IPS-NIHi11 (cell line): ENCODE measurements at regions not wholly inside any gene's neighbourhood (a gene's known extent, or its start where the extent isn't known, plus 50 kb on each side); places are given as distances from the start of the nearest gene placed in this dataset.

Experiments
- DNase-seq: peaks from one replicate; pipeline ENCODE4 v3.0.0; 2012; ENCODE audit warnings: mixed read lengths, low spot score

GRCh38 chr6:156126535-156126934 lies 650.6 kb upstream of the ARID1B start:
- no peak for DNase-seq

- no peak for DNase-seq
Measured at GRCh38 chr6:156125844-156126243, 651.3 kb upstream of the ARID1B start.

DNA sequence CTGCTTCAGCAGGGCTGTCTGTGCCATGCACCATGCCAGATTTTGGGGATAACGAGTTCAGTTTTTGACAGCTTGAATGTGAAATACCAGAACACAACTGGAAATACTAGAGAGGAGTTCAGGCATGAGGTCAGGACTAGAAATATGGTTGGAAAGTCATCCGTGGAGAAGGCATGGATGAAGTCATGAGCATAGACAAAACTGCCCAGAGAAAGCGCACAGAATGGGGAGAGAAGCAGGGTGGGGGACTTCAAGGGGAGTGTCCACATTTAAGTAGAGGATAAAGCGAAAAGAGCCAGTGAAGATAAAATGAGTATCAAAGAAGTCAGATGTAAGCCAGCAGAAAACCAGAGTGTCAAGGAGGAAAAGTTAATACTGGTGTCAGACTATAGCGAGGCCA lies 653.4 kb upstream of the ARID1B start:
- no peak for DNase-seq

- DNase-seq: no peak
Measured at GRCh38 chr6:156121973-156122372, 655.2 kb upstream of the ARID1B start.

DNA sequence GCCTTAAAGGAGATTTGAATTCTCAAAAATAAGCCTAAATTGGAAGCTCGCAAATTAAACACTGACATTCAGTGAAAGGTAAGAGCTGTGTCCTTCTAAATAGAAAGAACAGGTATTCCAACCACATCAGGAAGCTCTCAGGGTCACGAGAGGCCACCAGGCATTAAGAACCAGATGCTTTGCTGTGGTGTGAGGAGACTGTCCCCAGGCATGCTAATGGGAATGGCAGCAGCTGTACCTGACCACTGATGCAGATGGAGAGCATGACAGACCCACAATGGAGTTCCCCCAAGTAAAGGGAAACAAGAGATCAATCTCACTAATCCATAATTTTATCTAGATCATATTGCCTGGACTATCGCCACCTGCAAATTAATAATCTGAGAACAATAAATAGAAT lies 658.9 kb upstream of the NOX3 start:
- DNase-seq: no peak

DNA sequence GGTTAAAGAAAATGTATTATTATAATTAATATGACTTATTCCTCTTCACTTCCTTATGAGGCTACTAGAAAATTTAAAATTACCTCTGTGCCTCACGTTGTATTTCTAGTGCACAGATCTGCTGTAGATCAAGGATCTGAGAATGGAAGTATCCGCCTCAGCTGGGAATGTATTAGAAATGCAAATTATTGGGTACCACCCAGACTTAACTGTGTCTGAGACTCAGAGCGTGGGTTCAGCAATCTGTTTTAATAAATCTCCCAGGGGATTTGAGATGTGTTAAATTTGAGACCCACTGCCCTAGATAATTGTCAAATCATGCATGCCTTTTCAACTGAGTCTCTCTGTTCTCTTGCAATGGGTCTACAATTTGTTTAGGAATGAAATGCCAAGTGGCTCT lies 658.0 kb upstream of the NOX3 start:
- no peak for DNase-seq

DNA sequence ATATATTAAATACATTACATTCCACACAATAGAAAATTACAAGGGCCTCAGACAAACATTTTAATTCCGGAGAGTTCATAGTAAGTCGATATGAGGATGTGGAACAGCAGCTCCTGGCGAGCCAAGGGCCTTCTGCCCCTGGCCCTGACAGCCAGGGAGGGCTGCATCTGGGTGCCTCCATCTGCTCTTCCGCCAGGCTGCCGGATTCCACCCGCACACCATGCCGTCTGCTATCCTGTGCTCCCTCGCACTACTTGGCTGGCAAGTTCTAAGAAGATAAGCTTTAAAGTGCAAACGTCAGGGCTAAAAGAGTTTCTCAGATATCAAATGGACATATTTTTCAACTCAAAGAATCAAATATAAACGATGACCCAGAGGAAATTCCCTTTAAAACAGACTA lies 656.3 kb upstream of the NOX3 start:
- no peak for DNase-seq

- DNase-seq: no peak
Measured at GRCh38 chr6:156110249-156110648, 654.6 kb upstream of the NOX3 start.

DNA sequence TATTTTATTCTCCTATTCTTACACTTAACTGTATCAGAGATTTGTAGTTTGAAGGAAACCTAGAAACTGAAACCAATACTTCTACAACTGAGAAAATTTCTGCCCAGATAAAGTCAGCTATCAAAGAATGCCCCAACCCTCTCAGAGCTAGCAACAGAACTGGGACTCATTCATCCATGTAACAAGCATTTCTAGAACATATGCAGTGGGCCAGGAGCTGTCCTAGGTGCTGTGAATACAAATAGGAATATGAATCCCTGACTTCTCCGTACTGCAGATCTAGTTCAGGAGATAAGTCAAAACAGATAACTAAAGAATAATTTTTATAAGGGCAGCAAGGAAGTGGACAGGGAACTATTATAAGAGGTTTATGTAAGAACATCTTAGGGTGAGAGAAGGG lies 654.1 kb upstream of the NOX3 start:
- peak; percentile 19 for DNase-seq

DNA sequence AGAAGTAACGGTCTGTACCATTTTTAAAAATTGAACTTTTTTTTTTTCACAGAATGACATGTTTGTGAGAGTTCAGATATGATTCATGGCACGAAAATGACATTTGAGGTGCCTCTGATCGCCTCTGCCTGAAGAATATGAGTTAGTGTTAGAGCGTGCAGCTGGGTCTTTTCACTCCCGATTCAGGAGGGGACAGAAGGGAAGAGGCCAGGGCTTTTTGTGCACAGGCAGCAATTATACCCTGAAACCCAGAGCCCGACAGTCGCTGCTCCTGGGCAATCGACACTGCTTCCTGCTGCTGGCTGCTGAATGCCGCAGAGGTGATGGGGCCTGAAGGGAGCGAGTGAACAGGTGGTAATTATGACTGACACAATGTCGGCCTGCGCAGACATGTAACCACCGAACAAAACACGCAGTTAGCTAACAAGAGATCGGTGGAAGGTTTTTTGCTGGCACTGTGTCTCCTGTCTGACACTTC lies 652.0 kb upstream of the NOX3 start:
- no peak for DNase-seq

- peak; percentile 24 for DNase-seq
Measured at GRCh38 chr6:156102129-156102528, 646.5 kb upstream of the NOX3 start.

DNA sequence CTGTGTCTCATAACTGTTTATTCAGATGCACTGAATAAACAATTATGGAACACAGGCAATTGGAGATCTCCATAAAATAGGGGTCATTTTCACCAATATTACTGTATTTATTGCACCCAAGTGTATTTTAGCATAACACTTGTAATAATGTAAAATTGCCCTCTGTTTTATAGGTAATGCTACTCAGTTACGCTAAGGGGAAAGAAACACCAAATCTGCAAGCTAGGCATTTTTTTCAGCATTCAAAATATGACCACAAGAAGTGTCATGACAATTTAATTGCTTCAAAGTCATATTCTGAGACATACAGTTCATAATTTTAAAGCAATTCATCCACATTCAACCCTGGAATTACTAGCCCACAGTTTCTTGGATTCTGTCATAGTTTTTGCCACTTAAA lies 643.2 kb upstream of the NOX3 start:
- DNase-seq: no peak

GRCh38 chr6:156087487-156087886 lies 631.8 kb upstream of the NOX3 start:
- no peak for DNase-seq

- DNase-seq: no peak
Measured at GRCh38 chr6:156082012-156082411, 626.4 kb upstream of the NOX3 start.

DNA sequence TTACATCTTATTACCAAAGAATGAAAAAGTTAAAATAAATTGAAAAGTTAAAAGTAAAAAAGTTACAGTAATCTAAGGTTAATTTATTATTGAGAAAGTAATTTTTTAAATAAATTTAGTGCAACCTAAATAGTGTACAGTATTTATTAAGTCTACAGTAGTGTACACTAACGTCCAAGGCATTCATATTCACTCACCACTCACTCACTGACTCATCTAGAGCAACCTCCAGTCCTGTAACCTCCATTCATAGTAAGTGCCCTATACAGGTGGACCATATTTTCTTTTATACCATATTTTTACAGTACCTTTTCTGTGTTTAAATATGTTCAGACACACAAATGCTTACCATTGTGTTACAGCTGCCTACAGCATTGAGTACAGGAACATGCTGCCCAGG lies 624.7 kb upstream of the NOX3 start:
- no peak for DNase-seq

DNA sequence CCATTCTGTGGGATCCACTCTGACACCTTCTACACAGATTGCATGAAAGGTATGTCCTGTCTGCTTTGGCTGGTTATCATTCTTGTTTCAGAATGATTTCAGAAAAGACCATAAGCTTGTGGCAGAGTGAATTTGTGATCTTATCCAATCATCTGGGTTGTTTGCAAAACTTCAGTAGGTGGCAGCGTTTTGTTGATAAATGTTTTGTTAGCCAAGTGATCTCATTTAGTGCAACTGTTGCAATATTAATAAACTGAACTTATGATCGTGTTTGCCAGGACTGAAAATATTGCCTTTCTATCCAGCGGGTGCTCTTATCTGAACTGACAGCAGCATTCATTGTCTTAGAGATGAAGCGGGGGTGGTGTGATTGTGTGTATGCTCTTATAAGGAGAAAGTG lies 613.2 kb upstream of the NOX3 start:
- DNase-seq: no peak

GRCh38 chr6:156065849-156066248 lies 610.2 kb upstream of the NOX3 start:
- no peak for DNase-seq

DNA sequence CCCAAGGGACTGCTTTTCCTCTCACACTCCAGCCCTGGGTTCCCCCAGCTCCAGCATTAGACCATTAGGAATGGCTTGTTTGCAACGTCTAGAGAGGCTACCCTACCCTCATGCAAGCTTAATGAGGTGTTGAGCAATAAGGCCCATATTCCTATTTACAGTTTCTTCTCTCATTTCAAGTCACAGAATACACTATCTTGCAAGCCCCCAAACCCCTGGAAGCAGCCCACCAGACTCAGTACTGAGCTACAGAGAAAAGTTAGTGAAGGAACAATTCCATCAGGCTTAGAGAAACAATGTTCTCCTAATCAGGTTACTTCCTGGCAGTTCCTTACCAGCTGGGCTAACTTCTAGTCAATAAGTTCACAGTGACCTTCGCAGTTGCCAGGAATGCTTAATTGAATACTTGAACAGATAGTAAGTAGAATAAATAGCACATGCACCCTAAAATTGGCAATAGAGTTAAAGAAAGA lies 606.5 kb upstream of the NOX3 start:
- no peak for DNase-seq

DNA sequence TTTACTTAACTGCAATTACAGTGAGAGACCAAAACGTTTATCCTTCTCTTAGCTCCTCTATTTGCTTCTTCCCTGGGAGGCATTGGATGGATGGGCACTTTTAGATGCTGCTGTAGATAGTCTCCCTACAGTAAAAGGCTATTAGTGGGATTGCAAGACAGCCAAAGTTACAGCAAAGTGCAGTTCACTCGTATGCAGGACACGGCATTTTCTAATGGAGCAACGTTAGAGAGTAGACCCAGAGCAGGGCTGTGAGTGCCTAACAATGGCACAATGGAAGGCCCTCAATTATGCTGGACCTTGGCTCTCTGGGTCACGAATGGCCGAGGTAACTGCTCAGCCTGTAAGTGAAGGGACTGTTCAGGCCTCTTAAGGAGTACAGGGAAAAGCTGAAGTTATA lies 605.8 kb upstream of the NOX3 start:
- no peak for DNase-seq

- DNase-seq: no peak
Measured at GRCh38 chr6:156060013-156060412, 604.4 kb upstream of the NOX3 start.

DNA sequence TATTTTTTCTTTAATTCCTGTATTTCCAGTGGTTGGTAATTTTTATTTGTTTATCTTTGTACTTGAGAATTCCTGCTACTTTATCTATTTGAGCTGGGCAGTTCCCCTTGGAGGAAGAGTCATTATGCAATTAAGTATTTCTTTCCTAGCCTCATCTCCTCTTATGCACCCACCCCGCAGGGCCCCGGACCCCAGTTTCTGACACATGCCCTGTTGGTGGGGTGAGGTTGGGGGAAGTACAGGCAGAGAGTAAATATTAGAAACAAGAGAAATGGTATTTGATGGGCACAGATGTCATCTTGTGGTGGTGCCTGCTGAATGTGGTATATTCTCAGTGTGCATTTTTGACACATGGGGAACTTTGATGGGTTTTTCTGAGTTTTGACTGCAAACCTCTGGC lies 602.7 kb upstream of the NOX3 start:
- DNase-seq: no peak

DNA sequence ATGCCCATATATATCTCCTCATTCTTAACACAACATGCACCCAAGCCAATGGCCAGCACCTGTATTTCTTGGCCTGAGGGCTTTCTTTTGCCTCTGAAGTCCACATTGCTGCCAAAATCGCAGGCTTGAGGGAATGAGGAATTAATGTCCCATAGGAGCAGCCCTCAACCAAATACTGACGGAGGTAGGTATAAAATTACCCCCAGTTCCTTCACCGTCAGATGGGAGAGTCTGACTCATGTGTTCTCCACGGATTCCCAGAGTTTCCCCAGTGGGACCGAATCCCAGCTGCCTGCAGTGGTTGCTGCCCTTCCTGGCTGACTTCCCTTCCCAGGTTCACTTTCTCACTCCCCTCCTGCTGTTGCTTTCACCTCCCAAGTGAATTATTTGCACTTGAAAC lies 602.2 kb upstream of the NOX3 start:
- no peak for DNase-seq

GRCh38 chr6:156056085-156056484 lies 600.4 kb upstream of the NOX3 start:
- no peak for DNase-seq

DNA sequence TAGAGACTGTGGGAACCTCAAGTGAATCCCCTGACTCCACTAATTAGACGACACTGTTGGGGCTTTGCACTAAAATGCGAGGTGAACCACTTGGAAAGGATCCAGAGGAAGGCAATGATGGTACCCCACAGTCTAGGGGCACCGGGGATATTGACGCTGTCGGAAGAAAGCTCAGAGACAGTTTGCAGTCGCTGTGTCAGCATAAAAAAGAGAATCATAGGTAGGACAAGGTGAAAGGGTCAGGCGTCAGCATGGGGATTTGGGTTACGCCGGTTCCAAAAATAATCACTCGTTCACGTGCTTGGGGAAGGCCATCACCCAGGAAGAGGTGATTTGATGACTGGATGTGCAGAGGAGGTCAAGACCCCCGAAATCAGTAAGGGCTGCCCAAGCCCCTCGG lies 598.0 kb upstream of the NOX3 start:
- DNase-seq: no peak

- DNase-seq: no peak
Measured at GRCh38 chr6:156046841-156047449, 591.3 kb upstream of the NOX3 start.
